BE2C (cell line): ENCODE measurements at regions not wholly inside any gene's neighbourhood (a gene's known extent, or its start where the extent isn't known, plus 50 kb on each side); places are given as distances from the start of the nearest gene placed in this dataset.

Experiments used
- DNase-seq: peaks from one replicate; pipeline ENCODE4 v3.0.0-alpha.2; 2020
- H3K27me3 ChIP-seq: fragments of 250-450 bp; sonication (Bioruptor Pico); 2 replicates; pipeline ENCODE4 v1.5.1; 2020; ENCODE audit warnings: mild to moderate bottlenecking
- H3K36me3 ChIP-seq: fragments of 250-450 bp; sonication (Bioruptor Pico); 2 replicates; pipeline ENCODE4 v1.5.1; 2020; ENCODE audit warnings: mild to moderate bottlenecking
- H3K4me1 ChIP-seq: fragments of 250-450 bp; sonication (Bioruptor Pico); 2 replicates; pipeline ENCODE4 v1.5.1; 2020
- H3K4me3 ChIP-seq: 2 replicates; pipeline ENCODE4 v1.5.1; 2011; ENCODE audit warnings: low read depth, low read length
- H3K9me3 ChIP-seq: fragments of 250-450 bp; sonication (Bioruptor Pico); 2 replicates; pipeline ENCODE4 v1.5.1; 2020
- TF ChIP-seq, protein P1 (sequence below): IDR thresholded peaks from 2 replicates; pipeline ENCODE4 v1.5.1; 2012; ENCODE audit warnings: mild to moderate bottlenecking, low read depth, low read length

DNA sequence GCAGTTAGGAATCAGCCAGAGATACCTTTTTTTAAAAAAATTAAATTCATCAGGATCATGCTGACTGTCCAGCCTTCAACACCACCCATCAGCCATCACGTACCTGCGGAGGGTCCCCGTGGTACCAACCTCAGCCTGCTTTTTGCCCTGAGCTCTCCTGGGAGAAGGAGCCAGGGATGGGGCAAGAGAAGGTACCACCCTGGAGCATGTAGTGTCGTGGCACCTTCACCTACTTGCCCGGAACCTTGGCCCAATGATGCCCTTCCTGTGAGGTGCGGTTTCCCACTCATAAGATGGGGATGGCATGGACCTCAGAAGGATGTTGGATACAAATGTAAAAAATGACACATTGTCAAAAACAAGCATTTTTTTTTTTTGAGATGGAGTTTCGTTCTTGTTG, 88.4 kb upstream of the C1orf174 start:
- H3K27me3 ChIP-seq: no peaks in the 10 kb centered on the region
- no peak for DNase-seq

GRCh38 chr1:3989465-3989864, 89.4 kb upstream of the C1orf174 start:
- TF ChIP-seq, protein P1, sequence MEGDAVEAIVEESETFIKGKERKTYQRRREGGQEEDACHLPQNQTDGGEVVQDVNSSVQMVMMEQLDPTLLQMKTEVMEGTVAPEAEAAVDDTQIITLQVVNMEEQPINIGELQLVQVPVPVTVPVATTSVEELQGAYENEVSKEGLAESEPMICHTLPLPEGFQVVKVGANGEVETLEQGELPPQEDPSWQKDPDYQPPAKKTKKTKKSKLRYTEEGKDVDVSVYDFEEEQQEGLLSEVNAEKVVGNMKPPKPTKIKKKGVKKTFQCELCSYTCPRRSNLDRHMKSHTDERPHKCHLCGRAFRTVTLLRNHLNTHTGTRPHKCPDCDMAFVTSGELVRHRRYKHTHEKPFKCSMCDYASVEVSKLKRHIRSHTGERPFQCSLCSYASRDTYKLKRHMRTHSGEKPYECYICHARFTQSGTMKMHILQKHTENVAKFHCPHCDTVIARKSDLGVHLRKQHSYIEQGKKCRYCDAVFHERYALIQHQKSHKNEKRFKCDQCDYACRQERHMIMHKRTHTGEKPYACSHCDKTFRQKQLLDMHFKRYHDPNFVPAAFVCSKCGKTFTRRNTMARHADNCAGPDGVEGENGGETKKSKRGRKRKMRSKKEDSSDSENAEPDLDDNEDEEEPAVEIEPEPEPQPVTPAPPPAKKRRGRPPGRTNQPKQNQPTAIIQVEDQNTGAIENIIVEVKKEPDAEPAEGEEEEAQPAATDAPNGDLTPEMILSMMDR: no peak
- DNase-seq: no peak
- H3K4me1 ChIP-seq: no peaks in the 10 kb centered on the region
- H3K36me3 ChIP-seq: no peaks in the 10 kb centered on the region
- no peak overlapping the region for H3K4me3 ChIP-seq
- no peaks in the 10 kb centered on the region for H3K9me3 ChIP-seq
- H3K27me3 ChIP-seq: no peaks in the 10 kb centered on the region

More for the DNA sequence above, 88.4 kb upstream of the C1orf174 start:
- Histone ChIP-seq H3K4me1 (no peaks in the 10 kb centered on the region), H3K9me3 (no peaks in the 10 kb centered on the region), H3K36me3 (no peaks in the 10 kb centered on the region), H3K4me3 (no peak overlapping the region)
- TF ChIP-seq, protein P1: no peak

GRCh38 chr1:3992103-3992556, 92.1 kb upstream of the C1orf174 start:
- Histone ChIP-seq H3K9me3 (no peaks in the 10 kb centered on the region), H3K27me3 (no peaks in the 10 kb centered on the region), H3K36me3 (no peaks in the 10 kb centered on the region), H3K4me1 (no peaks in the 10 kb centered on the region), H3K4me3 (no peak overlapping the region)
- DNase-seq: no peak
- TF ChIP-seq, protein P1: no peak

DNA sequence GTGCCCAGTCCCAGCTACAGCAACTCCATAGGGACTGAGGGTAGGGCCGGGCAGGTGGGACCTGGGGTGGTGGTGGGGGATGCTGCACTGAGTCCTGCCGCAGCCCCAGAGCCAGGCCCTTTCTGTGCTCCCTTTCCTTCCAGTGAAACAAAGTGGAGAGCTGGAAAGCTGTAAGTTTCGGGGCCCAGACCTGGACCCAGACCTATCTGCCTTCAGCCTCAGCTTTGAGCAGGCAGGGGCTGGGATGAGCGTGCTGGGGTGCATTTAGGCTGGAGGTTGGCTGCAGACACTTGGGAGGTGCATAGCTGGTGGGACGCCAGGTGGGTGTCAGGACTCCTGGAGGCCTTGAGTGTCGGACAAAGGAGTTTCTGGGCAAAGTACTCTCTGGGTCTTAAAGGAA, 92.7 kb upstream of the C1orf174 start:
- TF ChIP-seq, protein P1: no peak
- no peak overlapping the region for H3K4me3 ChIP-seq
- no peaks in the 10 kb centered on the region for H3K4me1 ChIP-seq
- DNase-seq: no peak
- no peaks in the 10 kb centered on the region for H3K9me3 ChIP-seq
- H3K36me3 ChIP-seq: no peaks in the 10 kb centered on the region
- H3K27me3 ChIP-seq: no peaks in the 10 kb centered on the region

DNA sequence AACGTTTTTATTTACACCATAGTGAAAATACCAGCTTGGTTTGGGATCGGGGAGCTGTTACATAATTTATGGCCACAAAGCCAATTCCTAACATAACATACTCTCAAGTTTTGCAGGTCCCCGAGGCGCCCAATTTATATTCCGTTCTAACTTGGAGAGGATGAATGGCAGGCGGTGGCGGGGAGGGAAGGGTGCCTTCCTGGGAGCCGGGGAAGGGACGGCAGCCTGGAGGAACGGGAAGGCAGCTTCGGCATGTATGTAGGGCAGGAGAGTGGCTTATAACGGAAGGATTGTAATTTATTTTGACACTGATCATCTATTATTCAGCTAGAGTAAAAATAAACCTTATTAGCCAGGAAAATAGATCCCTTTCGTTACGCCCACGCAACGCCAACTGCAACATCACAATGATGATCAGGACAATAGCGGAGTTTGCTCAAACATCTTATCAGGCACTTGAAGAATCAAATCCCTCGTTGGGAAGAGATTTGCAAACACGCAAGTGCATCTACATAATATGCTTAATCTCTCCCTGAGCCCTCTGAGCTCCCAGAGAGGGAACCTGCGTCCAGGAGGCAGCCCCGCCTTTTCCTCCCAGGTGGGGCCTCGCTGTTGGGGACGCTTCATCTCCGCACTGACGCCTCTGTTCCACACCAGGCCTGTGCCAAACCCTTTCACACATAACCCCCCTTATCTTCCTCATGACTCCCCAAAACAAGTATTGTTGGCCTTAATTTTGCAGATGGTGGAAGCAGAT, 93.7 kb upstream of the C1orf174 start:
- TF ChIP-seq, protein P1: no peak
- Histone ChIP-seq H3K27me3 (no peaks in the 10 kb centered on the region), H3K4me3 (no peak overlapping the region), H3K36me3 (no peaks in the 10 kb centered on the region), H3K4me1 (no peaks in the 10 kb centered on the region), H3K9me3 (no peaks in the 10 kb centered on the region)
- no peak for DNase-seq

DNA sequence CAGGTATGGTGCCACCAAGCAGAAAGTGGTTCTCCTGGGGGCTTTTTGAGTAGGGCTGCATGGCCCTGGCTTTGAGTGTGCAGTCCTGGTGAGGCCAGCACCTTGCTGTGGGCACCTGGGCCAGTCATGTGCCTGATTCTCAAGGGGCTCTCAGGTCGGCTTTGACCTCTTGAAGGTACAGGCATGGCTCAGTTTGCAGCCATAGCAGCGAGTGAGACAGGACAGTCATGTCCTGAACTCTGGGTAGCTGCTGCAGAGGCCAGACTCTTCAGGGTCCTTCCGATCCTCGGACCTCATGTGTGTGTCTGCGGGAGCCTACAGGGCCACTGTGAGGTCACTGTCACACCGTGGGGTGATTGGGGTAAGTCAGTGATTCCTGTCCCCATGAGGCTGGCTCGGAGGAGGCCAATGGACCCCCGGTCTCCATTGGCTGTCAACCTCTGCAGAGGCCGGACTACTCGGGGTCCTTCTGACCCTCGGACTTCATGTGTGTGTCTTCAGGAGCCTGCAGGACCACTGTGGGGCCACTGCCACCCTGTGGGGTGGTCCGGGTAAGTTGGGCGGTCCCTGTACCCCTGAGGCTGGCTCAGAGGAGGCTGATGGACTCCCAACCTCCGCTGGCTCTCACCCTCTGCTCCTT, 95.2 kb upstream of the C1orf174 start:
- Histone ChIP-seq H3K4me3 (no peak overlapping the region), H3K27me3 (no peaks in the 10 kb centered on the region), H3K36me3 (no peaks in the 10 kb centered on the region), H3K9me3 (no peaks in the 10 kb centered on the region), H3K4me1 (no peaks in the 10 kb centered on the region)
- TF ChIP-seq, protein P1: no peak
- no peak for DNase-seq
